DMS153 (cell line): ENCODE measurements at regions not wholly inside any gene's neighbourhood (a gene's known extent, or its start where the extent isn't known, plus 50 kb on each side); places are given as distances from the start of the nearest gene placed in this dataset.
"Not testable (repeated sequence)": the region's sequence is repeated elsewhere in the genome, so short reads cannot be mapped to it uniquely, and the experiment has no call there.

Experiments
- DNase-seq: peaks from one replicate; lab custom pipeline; 2025; lab: John Stamatoyannopoulos, UW

GRCh38 chr7:76117306-76117991, 69.5 kb downstream of the MDH2 start:
- not testable (repeated sequence) for DNase-seq

GRCh38 chr7:76118253-76119036, 70.5 kb downstream of the MDH2 start:
- peak; percentile 65 for DNase-seq

GRCh38 chr7:76121044-76121443, 73.1 kb downstream of the MDH2 start:
- no peak for DNase-seq

- DNase-seq = no peak
Observed at GRCh38 chr7:76122516-76123239, 74.8 kb downstream of the MDH2 start.

GRCh38 chr7:76123316-76123715, 75.4 kb downstream of the MDH2 start:
- no peak for DNase-seq

GRCh38 chr7:76125560-76125959, 76.1 kb upstream of the SRRM3 start:
- DNase-seq = no peak

- no peak for DNase-seq
Observed at GRCh38 chr7:76126632-76127031, 75.1 kb upstream of the SRRM3 start.

- DNase-seq = no peak
Observed at GRCh38 chr7:76129366-76129765, 72.3 kb upstream of the SRRM3 start.

- no peak for DNase-seq
Observed at GRCh38 chr7:76129836-76130235, 71.9 kb upstream of the SRRM3 start.

GRCh38 chr7:76130661-76131060, 71.0 kb upstream of the SRRM3 start:
- DNase-seq = not testable (repeated sequence)

- not testable (repeated sequence) for DNase-seq
Observed at GRCh38 chr7:76131887-76132286, 69.8 kb upstream of the SRRM3 start.

GRCh38 chr7:76133164-76133775, 68.4 kb upstream of the SRRM3 start:
- DNase-seq = no peak

- DNase-seq = no peak
Observed at GRCh38 chr7:76133839-76134238, 67.9 kb upstream of the SRRM3 start.

GRCh38 chr7:76135263-76135662, 66.4 kb upstream of the SRRM3 start:
- not testable (repeated sequence) for DNase-seq

GRCh38 chr7:76138577-76139313, 63.0 kb upstream of the SRRM3 start:
- DNase-seq = not testable (repeated sequence)

GRCh38 chr7:76139670-76140069, 62.0 kb upstream of the SRRM3 start:
- no peak for DNase-seq

GRCh38 chr7:76140259-76140658, 61.4 kb upstream of the SRRM3 start:
- DNase-seq = not testable (repeated sequence)

GRCh38 chr7:76142861-76143260, 58.8 kb upstream of the SRRM3 start:
- no peak for DNase-seq

- DNase-seq = not testable (repeated sequence)
Observed at GRCh38 chr7:76144664-76145270, 56.9 kb upstream of the SRRM3 start.

- DNase-seq = no peak
Observed at GRCh38 chr7:76146374-76146773, 55.3 kb upstream of the SRRM3 start.

- not testable (repeated sequence) for DNase-seq
Observed at GRCh38 chr7:76148947-76149346, 52.7 kb upstream of the SRRM3 start.
